Endothelial cell of umbilical vein (primary cell): ENCODE measurements at regions not wholly inside any gene's neighbourhood (a gene's known extent, or its start where the extent isn't known, plus 50 kb on each side); places are given as distances from the start of the nearest gene placed in this dataset.

ENCODE experiments used
- BruUV-seq: library from RNA; stranded (reverse); fragments of 400-500 nt; replicated peaks from 2 replicates; lab custom pipeline; 2021; lab: Mats Ljungman, UMichigan
- CTCF ChIA-PET: fragments of 300-600, 350-600 bp; sonication (Branson Sonifier 250); formaldehyde crosslinking; loops from one replicate; lab custom pipeline; 2021; ENCODE audit warnings: antibody characterized with exemption, inconsistent platforms; lab: Charles Lee
- POLR2A ChIA-PET: fragments of 300-600, 350-600 bp; sonication (Branson Sonifier 250); formaldehyde crosslinking; loops from one replicate; lab custom pipeline; 2021; ENCODE audit warnings: antibody characterized with exemption, inconsistent platforms; lab: Charles Lee
- DNase-seq: peaks from one replicate; pipeline ENCODE4 v3.0.0-alpha.2; 2011; ENCODE audit warnings: low read depth, low spot score
- FAIRE-seq: peaks from 2 replicates; lab custom pipeline; 2011; peaks lifted over from hg19 to GRCh38; lab: Jason Lieb, UNC
- H2AFZ ChIP-seq: 2 replicates; pipeline ENCODE4 v1.6.0; 2012; ENCODE audit warnings: low read depth, low read length, control low read depth, inconsistent platforms
- H3K27ac ChIP-seq: 2 replicates; pipeline ENCODE4 v1.5.1; 2011; ENCODE audit warnings: low read depth, mild to moderate bottlenecking, control low read depth, low read length, moderate library complexity; ENCODE audit not compliant: insufficient read depth
- H3K27me3 ChIP-seq, 2 experiments: 2 replicates each; pipeline versions ENCODE4 v1.6.0 to v1.6.1; 2011; ENCODE audit warnings: low read length in 2 of 2, mixed read lengths in 1 of 2; ENCODE audit not compliant: control insufficient read depth in 2 of 2, insufficient read depth in 2 of 2
- H3K36me3 ChIP-seq, 2 experiments: 2 replicates in 1 of 2; 3 replicates in 1 of 2; pipeline ENCODE4 v1.5.1; 2011; ENCODE audit warnings: low read length in 2 of 2, mild to moderate bottlenecking in 1 of 2, moderate library complexity in 1 of 2; ENCODE audit not compliant: control insufficient read depth in 2 of 2, insufficient read depth in 2 of 2; ENCODE audit errors: extremely low read depth in 1 of 2
- H3K4me1 ChIP-seq: 3 replicates; pipeline ENCODE4 v1.5.1; 2011; ENCODE audit warnings: mild to moderate bottlenecking, low read length; ENCODE audit not compliant: control insufficient read depth, insufficient read depth; ENCODE audit errors: extremely low read depth
- H3K4me2 ChIP-seq: 2 replicates; pipeline ENCODE4 v1.6.1; 2011; ENCODE audit warnings: low read length, control low read depth, mixed read lengths; ENCODE audit not compliant: insufficient read depth
- H3K4me3 ChIP-seq, 3 experiments: fragments of 200-600 bp in 1 of 3; sonication (generic), shearing (Covaris generic) in 1 of 3; replicated peaks in 1 of 3; 2 replicates each; pipeline ENCODE4 v1.5.1; 2011 to 2016; ENCODE audit warnings: control low read depth in 3 of 3, low read length in 3 of 3, mild to moderate bottlenecking in 2 of 3, inconsistent platforms in 1 of 3, low read depth in 1 of 3, moderate library complexity in 1 of 3; ENCODE audit not compliant: insufficient read depth in 1 of 3
- H3K79me2 ChIP-seq: 2 replicates; pipeline ENCODE4 v1.6.0; 2012; ENCODE audit warnings: low read length, inconsistent platforms; ENCODE audit not compliant: control insufficient read depth, insufficient read depth
- H3K9ac ChIP-seq: replicated peaks from 2 replicates; pipeline ENCODE3; 2011; ENCODE audit warnings: low read length, control low read depth; ENCODE audit not compliant: insufficient read depth; ENCODE audit errors: extremely low read depth
- H3K9me1 ChIP-seq: replicated peaks from 3 replicates; pipeline ENCODE4 v1.6.0; 2011; ENCODE audit warnings: mild to moderate bottlenecking, low read length; ENCODE audit not compliant: control insufficient read depth, insufficient read depth; ENCODE audit errors: extremely low read depth
- H3K9me3 ChIP-seq: replicated peaks from 2 replicates; pipeline ENCODE4 v1.5.1; 2012; ENCODE audit warnings: low read length, inconsistent platforms; ENCODE audit not compliant: control insufficient read depth, insufficient read depth
- H4K20me1 ChIP-seq: replicated peaks from 2 replicates; pipeline ENCODE3; 2011; ENCODE audit warnings: mild to moderate bottlenecking, low read length; ENCODE audit not compliant: control insufficient read depth, insufficient read depth; ENCODE audit errors: extremely low read depth
- CTCF ChIP-seq, 2 donors: IDR thresholded peaks; 1 replicate in 1 of 2; 2 replicates in 1 of 2; pipeline ENCODE4 v1.5.1; 2011; ENCODE audit warnings: low read length in 2 of 2, mild to moderate bottlenecking in 2 of 2, moderate library complexity in 2 of 2, control low read depth in 1 of 2, inconsistent platforms in 1 of 2, low read depth in 1 of 2; ENCODE audit not compliant: insufficient read depth in 1 of 2; ENCODE audit errors: extremely low read depth in 1 of 2
- EZH2 ChIP-seq: IDR thresholded peaks from 2 replicates; pipeline ENCODE4 v1.6.1; 2012; ENCODE audit warnings: borderline replicate concordance, low read depth, mild to moderate bottlenecking, moderate library complexity, low read length, inconsistent platforms; ENCODE audit not compliant: severe bottlenecking
- FOS ChIP-seq: IDR thresholded peaks from 2 replicates; pipeline ENCODE4 v1.6.1; 2011; ENCODE audit warnings: mild to moderate bottlenecking, low read length, moderate library complexity, borderline replicate concordance; ENCODE audit not compliant: insufficient read depth
- GATA2 ChIP-seq: IDR thresholded peaks from 2 replicates; pipeline ENCODE4 v1.7.0; 2011; ENCODE audit warnings: low read depth, mild to moderate bottlenecking, moderate library complexity, mixed read lengths, low read length; ENCODE audit not compliant: insufficient read length, insufficient read depth
- JUN ChIP-seq: IDR thresholded peaks from 2 replicates; pipeline ENCODE4 v1.6.1; 2011; ENCODE audit warnings: borderline replicate concordance, low read depth; ENCODE audit not compliant: insufficient read length, insufficient read depth
- MAX ChIP-seq: IDR thresholded peaks from 2 replicates; pipeline ENCODE4 v1.6.1; 2011; ENCODE audit not compliant: insufficient read depth, insufficient read length
- MYC ChIP-seq: IDR thresholded peaks from one replicate; pipeline ENCODE4 v1.6.1; 2011; ENCODE audit warnings: mild to moderate bottlenecking, low read depth, low read length
- POLR2A ChIP-seq: IDR thresholded peaks from 2 replicates; pipeline ENCODE4 v1.6.1; 2012; ENCODE audit warnings: low read depth, mild to moderate bottlenecking, control low read depth, low read length
- POLR2AphosphoS5 ChIP-seq: IDR thresholded peaks from 2 replicates; pipeline ENCODE4 v1.6.1; 2012; ENCODE audit warnings: low read depth, mild to moderate bottlenecking, control low read depth, low read length, moderate library complexity; ENCODE audit not compliant: insufficient read depth
- dilution Hi-C: fragments of 300-500 bp; cut with MboI; formaldehyde crosslinking; loops from one replicate; pipeline ENCODE4 v1.15.0; 2019; ENCODE audit warnings: low sequenced_read_pairs; ENCODE audit not compliant: extremely low pct_ligation_motif_present
- intact Hi-C: fragments of 100-400 bp; cut with micrococcal nuclease; formaldehyde crosslinking; loops from one replicate; pipeline ENCODE4 v1.10.0; 2022

GRCh38 chr17:73803964-73804435 is 159.8 kb upstream of the SDK2 start:
- no peaks in the 10 kb centered on the region for H3K27me3 ChIP-seq
- intact Hi-C loops: loop anchor here (5.0 kb wide), 1 partner anchor 802 kb away; no protein-coding TSS in a partner anchor
- no peak overlapping the region for H3K4me2 ChIP-seq
- no peaks in the 10 kb centered on the region for H3K79me2 ChIP-seq
- DNase-seq (no peak), FAIRE-seq (no peak)
- no peaks in the 10 kb centered on the region for H3K9me1 ChIP-seq
- TF ChIP-seq POLR2AphosphoS5 (no peak), GATA2 (no peak), MAX (no peak), CTCF (IDR thresholded peaks at IDR 0.05; ENCODE audit: extremely low read depth in 1 of 2, insufficient read depth in 1 of 2, low read depth in 1 of 2, low read length in 2 of 2) (no peak), MYC (no peak), EZH2 (no peak), JUN (no peak), FOS (no peak), POLR2A (no peak)
- ChIA-PET CTCF (no interaction called here), POLR2A (no interaction called here)
- H3K9ac ChIP-seq: no peak overlapping the region
- dilution Hi-C loops: no loop called here
- H3K4me1 ChIP-seq: no peaks in the 10 kb centered on the region
- H4K20me1 ChIP-seq: no peaks in the 10 kb centered on the region
- no peak overlapping the region for H3K27ac ChIP-seq
- H2AFZ ChIP-seq: no peak overlapping the region
- H3K4me3 ChIP-seq: no peak overlapping the region
- BruUV-seq: no TSS peak
- no peaks in the 10 kb centered on the region for H3K36me3 ChIP-seq
- no peaks in the 10 kb centered on the region for H3K9me3 ChIP-seq
